ENCODE measurements at regions not wholly inside any gene's neighbourhood (a gene's known extent, or its start where the extent isn't known, plus 50 kb on each side); places are given as distances from the start of the nearest gene placed in this dataset.

DNA sequence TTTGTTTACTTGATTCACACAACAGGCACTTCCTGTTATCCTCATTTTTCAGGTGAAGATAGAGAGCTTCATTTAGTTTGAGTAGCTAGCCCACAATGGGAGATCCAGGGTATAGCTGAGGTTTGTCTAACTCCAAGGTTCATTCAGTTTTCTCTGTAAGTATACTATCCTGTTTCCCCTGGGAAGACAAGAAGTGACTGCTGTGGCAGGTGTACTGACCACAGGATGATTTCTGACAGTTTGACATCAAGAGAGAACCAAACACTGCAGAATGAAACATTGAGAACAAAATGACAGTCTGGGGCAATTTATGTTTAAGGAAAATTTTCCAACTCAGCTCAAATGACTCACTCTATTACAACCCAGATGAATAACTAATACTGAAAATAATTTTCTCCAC lies 958.0 kb downstream of the STPG2 start:
- TF ChIP-seq, protein P1, sequence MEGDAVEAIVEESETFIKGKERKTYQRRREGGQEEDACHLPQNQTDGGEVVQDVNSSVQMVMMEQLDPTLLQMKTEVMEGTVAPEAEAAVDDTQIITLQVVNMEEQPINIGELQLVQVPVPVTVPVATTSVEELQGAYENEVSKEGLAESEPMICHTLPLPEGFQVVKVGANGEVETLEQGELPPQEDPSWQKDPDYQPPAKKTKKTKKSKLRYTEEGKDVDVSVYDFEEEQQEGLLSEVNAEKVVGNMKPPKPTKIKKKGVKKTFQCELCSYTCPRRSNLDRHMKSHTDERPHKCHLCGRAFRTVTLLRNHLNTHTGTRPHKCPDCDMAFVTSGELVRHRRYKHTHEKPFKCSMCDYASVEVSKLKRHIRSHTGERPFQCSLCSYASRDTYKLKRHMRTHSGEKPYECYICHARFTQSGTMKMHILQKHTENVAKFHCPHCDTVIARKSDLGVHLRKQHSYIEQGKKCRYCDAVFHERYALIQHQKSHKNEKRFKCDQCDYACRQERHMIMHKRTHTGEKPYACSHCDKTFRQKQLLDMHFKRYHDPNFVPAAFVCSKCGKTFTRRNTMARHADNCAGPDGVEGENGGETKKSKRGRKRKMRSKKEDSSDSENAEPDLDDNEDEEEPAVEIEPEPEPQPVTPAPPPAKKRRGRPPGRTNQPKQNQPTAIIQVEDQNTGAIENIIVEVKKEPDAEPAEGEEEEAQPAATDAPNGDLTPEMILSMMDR (IDR thresholded peaks at IDR 0.05; ENCODE audit: poor library complexity): no peak
- TF ChIP-seq EZH2 (IDR thresholded peaks at IDR 0.05; ENCODE audit: borderline replicate concordance): no peak
- TF ChIP-seq EZH2phosphoT487 (IDR thresholded peaks at IDR 0.05; ENCODE audit: low read depth, severe bottlenecking, unreplicated experiment): no peak
